ENCODE measurements at regions not wholly inside any gene's neighbourhood (a gene's known extent, or its start where the extent isn't known, plus 50 kb on each side); places are given as distances from the start of the nearest gene placed in this dataset.
"Not testable (repeated sequence)": the region's sequence is repeated elsewhere in the genome, so short reads cannot be mapped to it uniquely, and the experiment has no call there.

GRCh38 chr14:106129904-106130661 is 603.7 kb downstream of the TMEM121 start:
- not testable (repeated sequence) for TF ChIP-seq CTCF (conservative IDR thresholded peaks at IDR 0.05 in 1 of 2, IDR thresholded peaks at IDR 0.05 in 1 of 2; ENCODE audit: low read depth in 1 of 2, low read length in 2 of 2); EZH2 (IDR thresholded peaks at IDR 0.05; ENCODE audit: low read length, missing control alignments)
